ENCODE measurements at regions not wholly inside any gene's neighbourhood (a gene's known extent, or its start where the extent isn't known, plus 50 kb on each side); places are given as distances from the start of the nearest gene placed in this dataset.

GRCh38 chr3:17905996-17906395, 163.6 kb upstream of the TBC1D5 start:
- Histone ChIP-seq H3K27me3 (no peaks in the 10 kb centered on the region), H3K4me1 (no peaks in the 10 kb centered on the region), H3K9me3 (no peaks in the 10 kb centered on the region), H3K4me3 (no peak overlapping the region), H3K27ac (no peak overlapping the region), H3K36me3 (no peaks in the 10 kb centered on the region)
- in situ Hi-C loops (cut with MboI; ENCODE audit: low pct_ligation_motif_present in 1 of 4, low pct_unique_long_range_greater_than_20kb in 1 of 4, low sequenced_read_pairs in 3 of 4) (no loop called here), intact Hi-C loops (cut with DNase I; ENCODE audit: low total_unique reads) (no loop called here)
- whole genome bisulfite sequencing, 2 donors (ENCODE audit: low coverage in 1 of 2) = 49 to 67% methylated on average over 1 to 2 of the region's 2 CpGs
- TF ChIP-seq, protein P1, sequence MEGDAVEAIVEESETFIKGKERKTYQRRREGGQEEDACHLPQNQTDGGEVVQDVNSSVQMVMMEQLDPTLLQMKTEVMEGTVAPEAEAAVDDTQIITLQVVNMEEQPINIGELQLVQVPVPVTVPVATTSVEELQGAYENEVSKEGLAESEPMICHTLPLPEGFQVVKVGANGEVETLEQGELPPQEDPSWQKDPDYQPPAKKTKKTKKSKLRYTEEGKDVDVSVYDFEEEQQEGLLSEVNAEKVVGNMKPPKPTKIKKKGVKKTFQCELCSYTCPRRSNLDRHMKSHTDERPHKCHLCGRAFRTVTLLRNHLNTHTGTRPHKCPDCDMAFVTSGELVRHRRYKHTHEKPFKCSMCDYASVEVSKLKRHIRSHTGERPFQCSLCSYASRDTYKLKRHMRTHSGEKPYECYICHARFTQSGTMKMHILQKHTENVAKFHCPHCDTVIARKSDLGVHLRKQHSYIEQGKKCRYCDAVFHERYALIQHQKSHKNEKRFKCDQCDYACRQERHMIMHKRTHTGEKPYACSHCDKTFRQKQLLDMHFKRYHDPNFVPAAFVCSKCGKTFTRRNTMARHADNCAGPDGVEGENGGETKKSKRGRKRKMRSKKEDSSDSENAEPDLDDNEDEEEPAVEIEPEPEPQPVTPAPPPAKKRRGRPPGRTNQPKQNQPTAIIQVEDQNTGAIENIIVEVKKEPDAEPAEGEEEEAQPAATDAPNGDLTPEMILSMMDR (IDR thresholded peaks at IDR 0.05) = no peak
- TF ChIP-seq POLR2A (IDR thresholded peaks at IDR 0.05) = no peak
- no peak for TF ChIP-seq POLR2AphosphoS5 (IDR thresholded peaks at IDR 0.05)
- no peak for TF ChIP-seq EP300 (IDR thresholded peaks at IDR 0.05; ENCODE audit: low read depth)
- DNase-seq = no peak

DNA sequence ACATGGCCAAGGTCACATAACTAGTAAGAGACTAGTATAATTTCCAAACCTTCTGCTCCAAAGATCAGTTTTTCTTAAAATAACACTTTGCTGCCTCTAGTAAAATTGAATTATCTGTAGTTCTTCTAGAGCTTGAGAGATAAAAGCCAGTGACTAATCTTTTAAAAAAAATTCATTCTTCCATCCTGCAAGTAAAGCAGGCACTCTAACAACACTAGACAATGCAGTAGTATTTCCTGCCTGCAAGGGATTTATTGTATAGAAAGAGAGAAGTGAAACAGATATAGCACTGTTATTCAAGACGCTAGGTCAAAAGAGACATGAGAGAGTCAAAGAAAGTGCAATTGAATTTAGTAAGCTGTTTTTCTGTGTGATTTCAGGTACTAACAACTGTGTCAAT, 159.5 kb upstream of the TBC1D5 start:
- TF ChIP-seq EP300 (IDR thresholded peaks at IDR 0.05; ENCODE audit: low read depth) (no peak), POLR2A (IDR thresholded peaks at IDR 0.05) (no peak), POLR2AphosphoS5 (IDR thresholded peaks at IDR 0.05) (no peak)
- TF ChIP-seq, protein P1 (IDR thresholded peaks at IDR 0.05) = no peak
- H3K36me3 ChIP-seq = no peaks in the 10 kb centered on the region
- H3K4me1 ChIP-seq = no peaks in the 10 kb centered on the region
- in situ Hi-C loops (cut with MboI; ENCODE audit: low pct_ligation_motif_present in 1 of 4, low pct_unique_long_range_greater_than_20kb in 1 of 4, low sequenced_read_pairs in 3 of 4) = no loop called here
- H3K27me3 ChIP-seq = no peaks in the 10 kb centered on the region
- intact Hi-C loops (cut with DNase I; ENCODE audit: low total_unique reads) = no loop called here
- no peak overlapping the region for H3K4me3 ChIP-seq
- 10 to 45% methylated on average over 1 of the region's 1 CpG for WGBS, 2 donors (ENCODE audit: low coverage in 1 of 2)
- no peak overlapping the region for H3K27ac ChIP-seq
- peaks cover 0 to 5% of the 10 kb centered on the region in 2 donors for H3K9me3 ChIP-seq
- no peak for DNase-seq

DNA sequence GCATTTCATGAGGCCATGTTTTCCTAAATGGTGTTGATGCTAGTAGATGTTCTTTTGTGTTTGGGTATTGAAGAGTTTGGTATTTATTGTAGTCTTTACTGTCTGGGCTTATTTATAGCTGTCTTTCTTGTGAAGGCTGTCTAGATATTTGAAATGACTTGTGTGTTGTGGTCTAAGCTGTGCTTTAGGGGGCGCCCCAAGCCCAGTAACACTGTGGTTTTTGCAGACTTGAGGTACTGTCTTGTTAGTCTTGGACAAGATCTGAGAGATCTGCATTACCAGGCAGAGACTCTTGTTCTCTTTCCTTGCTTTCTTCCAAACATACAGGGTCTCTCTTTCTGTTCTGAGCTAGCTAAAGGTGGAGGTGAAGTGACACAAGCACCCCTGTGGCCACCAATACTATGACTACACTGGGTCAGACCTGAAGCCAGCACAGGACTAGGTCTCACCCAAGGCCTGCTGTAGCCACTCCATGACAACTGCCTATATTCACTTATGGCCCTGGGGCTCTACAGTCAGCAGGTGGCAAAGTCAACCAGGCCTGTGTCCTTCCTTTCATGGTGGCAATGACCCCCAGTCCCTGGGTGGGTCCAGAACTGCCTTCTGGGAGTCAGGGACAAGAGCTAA, 152.1 kb upstream of the TBC1D5 start:
- WGBS, 2 donors (ENCODE audit: low coverage in 1 of 2) = 0 to 4% methylated on average over 1 of the region's 1 CpG
- no peaks in the 10 kb centered on the region for H3K36me3 ChIP-seq
- no peaks in the 10 kb centered on the region for H3K27me3 ChIP-seq
- no peak overlapping the region for H3K27ac ChIP-seq
- no peaks in the 10 kb centered on the region for H3K9me3 ChIP-seq
- no peak overlapping the region for H3K4me3 ChIP-seq
- in situ Hi-C loops (cut with MboI; ENCODE audit: low pct_ligation_motif_present in 1 of 4, low pct_unique_long_range_greater_than_20kb in 1 of 4, low sequenced_read_pairs in 3 of 4) (no loop called here), intact Hi-C loops (cut with DNase I; ENCODE audit: low total_unique reads) (no loop called here)
- DNase-seq = peak; percentile 57
- no peaks in the 10 kb centered on the region for H3K4me1 ChIP-seq
- TF ChIP-seq EP300 (IDR thresholded peaks at IDR 0.05; ENCODE audit: low read depth) (no peak), POLR2AphosphoS5 (IDR thresholded peaks at IDR 0.05) (no peak), POLR2A (IDR thresholded peaks at IDR 0.05) (no peak)
- TF ChIP-seq, protein P1 (IDR thresholded peaks at IDR 0.05) = peak; percentile 24 to 58 (median 43)

DNA sequence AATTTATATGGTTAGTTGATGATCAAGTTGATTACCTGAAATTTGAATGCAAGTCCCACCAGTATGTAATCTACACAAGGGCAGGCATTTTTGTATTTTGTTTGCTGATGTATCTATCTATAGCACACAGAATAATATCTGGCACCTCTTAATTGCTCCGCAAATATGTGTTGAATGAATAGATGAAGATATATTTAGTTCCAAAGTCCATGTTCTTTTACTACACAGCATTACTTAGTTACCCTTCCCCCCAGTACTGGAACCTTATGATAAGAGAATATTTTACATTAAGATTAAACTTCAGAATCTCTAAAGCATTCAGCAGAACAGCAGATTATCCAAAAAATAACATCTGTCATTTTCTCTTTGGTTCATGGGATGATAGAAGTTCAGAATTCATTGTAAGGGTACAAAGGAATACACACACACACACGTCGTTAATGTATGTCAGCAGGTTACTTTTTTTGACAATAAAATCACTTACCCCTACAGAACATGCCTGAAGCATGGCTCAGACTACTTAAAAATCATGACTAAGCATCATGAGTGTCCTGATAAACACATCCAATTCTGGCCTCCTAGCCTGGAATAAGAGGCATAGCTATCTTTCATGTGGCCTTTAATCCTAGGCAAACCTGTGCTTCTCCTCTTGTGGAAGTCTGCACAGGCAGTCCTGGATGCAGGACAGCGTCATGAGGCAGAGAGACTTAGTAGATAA, 148.9 kb upstream of the TBC1D5 start:
- no peaks in the 10 kb centered on the region for H3K36me3 ChIP-seq
- 75 to 81% methylated on average over 4 of the region's 4 CpGs for WGBS, 2 donors (ENCODE audit: low coverage in 1 of 2)
- in situ Hi-C loops (cut with MboI; ENCODE audit: low pct_ligation_motif_present in 1 of 4, low pct_unique_long_range_greater_than_20kb in 1 of 4, low sequenced_read_pairs in 3 of 4) (no loop called here), intact Hi-C loops (cut with DNase I; ENCODE audit: low total_unique reads) (no loop called here)
- no peaks in the 10 kb centered on the region for H3K27me3 ChIP-seq
- no peaks in the 10 kb centered on the region for H3K9me3 ChIP-seq
- TF ChIP-seq EP300 (IDR thresholded peaks at IDR 0.05; ENCODE audit: low read depth) = no peak
- TF ChIP-seq, protein P1 (IDR thresholded peaks at IDR 0.05) = no peak
- TF ChIP-seq POLR2AphosphoS5 (IDR thresholded peaks at IDR 0.05) = no peak
- no peak for TF ChIP-seq POLR2A (IDR thresholded peaks at IDR 0.05)
- H3K4me3 ChIP-seq = no peak overlapping the region
- no peak overlapping the region for H3K27ac ChIP-seq
- DNase-seq = no peak
- no peaks in the 10 kb centered on the region for H3K4me1 ChIP-seq
